KOPT-K1 (cell line): ENCODE measurements at regions not wholly inside any gene's neighbourhood (a gene's known extent, or its start where the extent isn't known, plus 50 kb on each side); places are given as distances from the start of the nearest gene placed in this dataset.

Experiments used
- H3K27ac ChIP-seq: fragments of 200-600 bp; sonication (generic); 2 replicates; pipeline ENCODE4 v1.5.1; 2016; ENCODE audit warnings: antibody characterized with exemption, mild to moderate bottlenecking, low read depth, low read length; ENCODE audit not compliant: poor library complexity, severe bottlenecking
- H3K36me3 ChIP-seq: fragments of 200-600 bp; sonication (generic); 2 replicates; pipeline ENCODE4 v1.5.1; 2017; ENCODE audit warnings: antibody characterized with exemption, mild to moderate bottlenecking, low read length, moderate library complexity; ENCODE audit not compliant: insufficient read depth
- H3K9me3 ChIP-seq: fragments of 200-600 bp; sonication (generic); 2 replicates; pipeline ENCODE4 v1.5.1; 2017; ENCODE audit warnings: antibody characterized with exemption, low read length, mild to moderate bottlenecking; ENCODE audit not compliant: insufficient read depth, poor library complexity, severe bottlenecking

GRCh38 chr2:136638193-136638592, 127.2 kb upstream of the THSD7B start:
- no peaks in the 10 kb centered on the region for H3K9me3 ChIP-seq
- H3K27ac ChIP-seq: no peak overlapping the region
- H3K36me3 ChIP-seq: no peaks in the 10 kb centered on the region

GRCh38 chr2:136637402-136637801, 127.9 kb upstream of the THSD7B start:
- Histone ChIP-seq H3K27ac (no peak overlapping the region), H3K9me3 (no peaks in the 10 kb centered on the region), H3K36me3 (no peaks in the 10 kb centered on the region)

DNA sequence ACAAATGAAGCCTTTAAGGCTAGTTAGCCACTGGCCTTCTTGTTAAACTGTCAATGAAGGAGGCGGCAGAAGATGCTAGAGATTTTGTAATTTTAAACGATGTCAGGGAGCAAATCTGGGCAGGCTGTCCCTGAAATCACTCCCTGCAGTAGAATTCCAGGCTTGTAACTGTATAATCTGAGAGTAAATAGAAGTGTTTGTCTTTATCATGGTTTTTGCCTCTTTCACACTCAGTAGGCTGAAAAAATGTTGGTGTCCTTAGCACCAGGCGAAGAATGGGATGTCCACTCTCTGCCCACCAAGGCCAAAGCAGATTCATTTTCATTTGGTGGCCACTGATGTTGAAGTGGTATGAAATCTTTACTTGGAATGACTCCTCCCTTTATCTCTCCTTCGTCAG, 136.9 kb upstream of the THSD7B start:
- Histone ChIP-seq H3K9me3 (no peaks in the 10 kb centered on the region), H3K36me3 (no peaks in the 10 kb centered on the region), H3K27ac (no peak overlapping the region)

DNA sequence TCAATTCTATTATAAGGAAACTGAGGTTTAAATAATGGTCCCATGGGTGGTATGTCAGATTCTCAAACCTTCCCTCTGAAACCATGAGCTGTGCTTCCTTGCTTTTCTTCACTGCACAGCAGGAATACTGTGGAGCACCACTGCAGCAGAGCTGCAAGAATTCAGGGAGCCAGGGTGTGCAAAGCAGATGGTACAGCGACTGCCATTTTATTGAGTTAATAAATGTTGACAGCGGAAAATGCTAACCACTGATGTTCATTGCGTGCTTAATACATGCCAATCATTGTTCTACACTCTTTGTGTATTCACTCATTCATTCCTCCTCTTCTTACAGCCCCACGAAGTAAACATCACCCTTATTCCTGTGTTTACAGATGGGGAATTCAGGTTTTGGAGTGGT, 152.2 kb upstream of the THSD7B start:
- no peaks in the 10 kb centered on the region for H3K36me3 ChIP-seq
- no peak overlapping the region for H3K27ac ChIP-seq
- H3K9me3 ChIP-seq: no peaks in the 10 kb centered on the region

GRCh38 chr2:136612079-136612478, 153.3 kb upstream of the THSD7B start:
- H3K27ac ChIP-seq: no peak overlapping the region
- H3K9me3 ChIP-seq: no peaks in the 10 kb centered on the region
- H3K36me3 ChIP-seq: no peaks in the 10 kb centered on the region

GRCh38 chr2:136611451-136611850, 153.9 kb upstream of the THSD7B start:
- Histone ChIP-seq H3K27ac (no peak overlapping the region), H3K36me3 (no peaks in the 10 kb centered on the region), H3K9me3 (no peaks in the 10 kb centered on the region)

GRCh38 chr2:136582628-136583205, 182.6 kb upstream of the THSD7B start:
- H3K9me3 ChIP-seq: no peaks in the 10 kb centered on the region
- H3K36me3 ChIP-seq: no peaks in the 10 kb centered on the region
- H3K27ac ChIP-seq: no peak overlapping the region

DNA sequence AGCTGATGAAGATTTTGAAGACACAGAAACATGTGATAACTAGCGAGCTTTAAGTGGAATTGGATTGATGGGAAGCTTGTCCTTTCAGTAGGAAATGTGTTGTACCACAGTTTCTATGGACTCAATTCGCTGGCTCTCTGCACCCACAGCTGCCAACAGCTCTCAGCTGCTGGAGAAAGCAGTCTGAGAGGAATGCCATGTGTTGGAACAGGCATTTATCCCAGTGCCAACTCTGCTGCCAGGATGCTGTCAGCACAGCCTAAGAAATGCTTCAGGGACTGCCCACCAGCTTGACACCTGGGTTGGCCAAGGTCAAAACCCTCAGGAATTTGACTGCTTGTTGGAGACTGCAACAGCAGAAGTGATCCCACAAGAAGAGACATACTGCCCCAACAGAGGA, 193.0 kb upstream of the THSD7B start:
- Histone ChIP-seq H3K9me3 (no peaks in the 10 kb centered on the region), H3K36me3 (no peaks in the 10 kb centered on the region), H3K27ac (no peak overlapping the region)

- Histone ChIP-seq H3K36me3 (no peaks in the 10 kb centered on the region), H3K9me3 (no peaks in the 10 kb centered on the region), H3K27ac (no peak overlapping the region)
Measured at GRCh38 chr2:136557203-136557602, 208.1 kb upstream of the THSD7B start.

GRCh38 chr2:136550181-136550580, 215.2 kb upstream of the THSD7B start:
- Histone ChIP-seq H3K9me3 (no peaks in the 10 kb centered on the region), H3K36me3 (no peaks in the 10 kb centered on the region), H3K27ac (no peak overlapping the region)

DNA sequence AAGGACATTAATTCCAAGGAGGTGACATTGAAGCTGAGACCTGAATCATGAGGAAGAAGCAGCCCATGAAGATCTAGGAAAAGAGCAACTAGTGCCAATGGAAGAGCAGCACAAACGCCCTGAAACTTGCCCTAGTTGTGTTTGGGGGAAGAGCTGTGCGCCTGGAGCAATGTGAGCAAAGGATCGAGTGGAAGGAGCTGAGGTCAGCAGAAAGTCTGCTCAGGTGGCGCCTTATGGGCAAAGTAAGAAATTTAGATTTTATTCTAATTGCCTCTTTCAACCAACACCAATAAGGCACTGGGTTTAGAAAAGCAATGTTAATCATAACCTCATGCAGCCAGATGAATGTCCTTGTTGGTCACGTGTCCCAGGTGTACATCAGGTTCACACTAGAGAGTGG, 226.0 kb upstream of the THSD7B start:
- H3K27ac ChIP-seq: no peak overlapping the region
- H3K36me3 ChIP-seq: no peaks in the 10 kb centered on the region
- no peaks in the 10 kb centered on the region for H3K9me3 ChIP-seq

GRCh38 chr2:136538489-136538888, 226.9 kb upstream of the THSD7B start:
- no peak overlapping the region for H3K27ac ChIP-seq
- no peaks in the 10 kb centered on the region for H3K9me3 ChIP-seq
- no peaks in the 10 kb centered on the region for H3K36me3 ChIP-seq

DNA sequence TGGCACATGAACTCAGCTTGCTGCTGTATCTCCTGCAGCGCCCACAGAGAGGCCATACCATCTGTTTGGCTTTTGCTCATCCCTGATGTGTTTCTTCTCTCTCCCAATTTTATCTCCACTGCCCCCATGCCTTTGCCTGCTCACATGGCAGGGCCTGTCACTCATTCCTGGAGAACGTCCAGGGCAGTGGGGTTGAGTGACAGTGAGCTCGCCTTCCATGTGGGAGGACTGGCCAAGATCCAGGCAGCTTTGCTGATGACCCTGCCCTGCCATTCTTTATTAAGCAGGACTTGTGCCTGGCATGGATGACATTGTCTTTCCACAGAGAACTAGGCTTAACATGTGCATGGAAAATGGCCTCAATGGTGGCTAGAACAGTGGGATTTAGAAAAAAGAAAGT, 230.5 kb upstream of the THSD7B start:
- H3K9me3 ChIP-seq: no peaks in the 10 kb centered on the region
- no peak overlapping the region for H3K27ac ChIP-seq
- H3K36me3 ChIP-seq: no peaks in the 10 kb centered on the region

GRCh38 chr2:136532171-136532570, 233.2 kb upstream of the THSD7B start:
- Histone ChIP-seq H3K9me3 (no peaks in the 10 kb centered on the region), H3K36me3 (no peaks in the 10 kb centered on the region), H3K27ac (no peak overlapping the region)

- Histone ChIP-seq H3K36me3 (no peaks in the 10 kb centered on the region), H3K27ac (no peak overlapping the region), H3K9me3 (no peaks in the 10 kb centered on the region)
Measured at GRCh38 chr2:136531731-136532130, 233.6 kb upstream of the THSD7B start.

- Histone ChIP-seq H3K9me3 (no peaks in the 10 kb centered on the region), H3K36me3 (no peaks in the 10 kb centered on the region)
Measured at GRCh38 chr2:136530146-136530545, 235.2 kb upstream of the THSD7B start.

GRCh38 chr2:136527560-136527959, 237.8 kb upstream of the THSD7B start:
- no peaks in the 10 kb centered on the region for H3K9me3 ChIP-seq
- no peaks in the 10 kb centered on the region for H3K36me3 ChIP-seq
- no peak overlapping the region for H3K27ac ChIP-seq

More at GRCh38 chr2:136530146-136530545, 235.2 kb upstream of the THSD7B start:
- H3K27ac ChIP-seq: no peak overlapping the region
